HepG2 (cell line): ENCODE measurements at regions not wholly inside any gene's neighbourhood (a gene's known extent, or its start where the extent isn't known, plus 50 kb on each side); places are given as distances from the start of the nearest gene placed in this dataset.

Source experiments
- ASH2L ChIP-seq: fragments of 300-600, 200-600 bp; sonication (generic); IDR thresholded peaks from 2 replicates; pipeline ENCODE4 v1.7.0; 2017; ENCODE audit warnings: low read depth, mild to moderate bottlenecking, moderate library complexity, mixed read lengths, low read length; ENCODE audit not compliant: insufficient read length
- FOXK2 ChIP-seq: fragments of 450-650 bp; IDR thresholded peaks from 2 replicates; pipeline ENCODE4 v1.6.1; 2016
- HIC2 ChIP-seq: sonication (generic); formaldehyde crosslinking; IDR thresholded peaks from 2 replicates; pipeline ENCODE4 v1.9.0; 2022; ENCODE audit warnings: low read depth, missing genetic modification reagents
- HOXA5 ChIP-seq: sonication (generic); formaldehyde crosslinking; IDR thresholded peaks from 2 replicates; pipeline ENCODE4 v1.4.0; 2020; ENCODE audit warnings: missing genetic modification reagents
- HOXA9 ChIP-seq: sonication (generic); formaldehyde crosslinking; IDR thresholded peaks from 2 replicates; pipeline ENCODE4 v1.8.1; 2022; ENCODE audit warnings: missing genetic modification reagents, mild to moderate bottlenecking, moderate library complexity, borderline replicate concordance
- IKZF1 ChIP-seq: fragments of 450-650 bp; IDR thresholded peaks from 2 replicates; pipeline ENCODE4 v1.7.1; 2016
- MTF2 ChIP-seq: sonication (generic); formaldehyde crosslinking; IDR thresholded peaks from 2 replicates; pipeline ENCODE4 v1.5.0; 2020; ENCODE audit warnings: missing genetic modification reagents, borderline replicate concordance
- PHF8 ChIP-seq: sonication (generic); formaldehyde crosslinking; IDR thresholded peaks from 2 replicates; pipeline ENCODE4 v1.5.0; 2020; ENCODE audit warnings: missing genetic modification reagents
- POGZ ChIP-seq: sonication (generic); formaldehyde crosslinking; IDR thresholded peaks from 2 replicates; pipeline ENCODE4 v1.4.0; 2020; ENCODE audit warnings: mild to moderate bottlenecking, missing genetic modification reagents
- PRPF4 ChIP-seq: fragments of 200-400 bp; formaldehyde crosslinking; IDR thresholded peaks from 2 replicates; pipeline ENCODE4 v1.6.1; 2016; ENCODE audit warnings: low read length, low read depth; ENCODE audit not compliant: poor library complexity, severe bottlenecking
- STAT5B ChIP-seq: sonication (generic); formaldehyde crosslinking; IDR thresholded peaks from 2 replicates; pipeline ENCODE4 v1.4.0; 2020; ENCODE audit warnings: missing genetic modification reagents
- TIGD3 ChIP-seq: sonication (generic); formaldehyde crosslinking; IDR thresholded peaks from 2 replicates; pipeline ENCODE4 v1.5.1; 2020; ENCODE audit warnings: mild to moderate bottlenecking, missing genetic modification reagents, borderline replicate concordance
- ZBTB7B ChIP-seq: sonication (generic); formaldehyde crosslinking; IDR thresholded peaks from 2 replicates; pipeline ENCODE4 v1.4.0; 2020; ENCODE audit warnings: missing genetic modification reagents
- ZNF24 ChIP-seq: fragments of 450-650 bp; IDR thresholded peaks from 2 replicates; pipeline ENCODE4 v1.6.1; 2017; ENCODE audit warnings: antibody characterized with exemption, mild to moderate bottlenecking
- ZNF350 ChIP-seq: sonication (generic); formaldehyde crosslinking; IDR thresholded peaks from 2 replicates; pipeline ENCODE4 v1.4.0; 2020; ENCODE audit warnings: mild to moderate bottlenecking, low read depth, missing genetic modification reagents, borderline replicate concordance
- ZNF512B ChIP-seq: sonication (generic); formaldehyde crosslinking; IDR thresholded peaks from 2 replicates; pipeline ENCODE4 v1.5.1; 2020; ENCODE audit warnings: missing genetic modification reagents, mild to moderate bottlenecking, borderline replicate concordance
- ZNF770 ChIP-seq: sonication (generic); formaldehyde crosslinking; IDR thresholded peaks from 2 replicates; pipeline ENCODE4 v1.5.0; 2020; ENCODE audit warnings: mild to moderate bottlenecking, missing genetic modification reagents
- ZNF788 ChIP-seq: sonication (generic); formaldehyde crosslinking; IDR thresholded peaks from 2 replicates; pipeline ENCODE4 v1.5.0; 2020; ENCODE audit warnings: mild to moderate bottlenecking, missing genetic modification reagents, borderline replicate concordance
- TF ChIP-seq, protein P1 (sequence below): sonication (generic); formaldehyde crosslinking; conservative IDR thresholded peaks from 2 replicates; pipeline ENCODE4 v1.4.0; 2020; ENCODE audit warnings: missing genetic modification reagents

GRCh38 chr5:57650360-57651069, 167.9 kb upstream of the ACTBL2 start (continued):
- TF ChIP-seq MTF2 = no peak
- no peak for TF ChIP-seq IKZF1
- peak; percentile 31 for TF ChIP-seq ASH2L
- peak; percentile 83 for TF ChIP-seq FOXK2
- no peak for TF ChIP-seq ZNF24
- no peak for TF ChIP-seq ZNF770 (CRISPR knock-in tag)
- peak; percentile 97 for TF ChIP-seq POGZ (CRISPR knock-in tag)
- TF ChIP-seq ZBTB7B (CRISPR knock-in tag) = peak; percentile 55; the same call in 1 of the 2 replicates
- no peak for TF ChIP-seq HOXA9 (CRISPR knock-in tag)
- TF ChIP-seq TIGD3 (CRISPR knock-in tag) = no peak
- peak; percentile 63; the same call in 1 of the 2 replicates for TF ChIP-seq ZNF350 (CRISPR knock-in tag)
- TF ChIP-seq, protein P1, sequence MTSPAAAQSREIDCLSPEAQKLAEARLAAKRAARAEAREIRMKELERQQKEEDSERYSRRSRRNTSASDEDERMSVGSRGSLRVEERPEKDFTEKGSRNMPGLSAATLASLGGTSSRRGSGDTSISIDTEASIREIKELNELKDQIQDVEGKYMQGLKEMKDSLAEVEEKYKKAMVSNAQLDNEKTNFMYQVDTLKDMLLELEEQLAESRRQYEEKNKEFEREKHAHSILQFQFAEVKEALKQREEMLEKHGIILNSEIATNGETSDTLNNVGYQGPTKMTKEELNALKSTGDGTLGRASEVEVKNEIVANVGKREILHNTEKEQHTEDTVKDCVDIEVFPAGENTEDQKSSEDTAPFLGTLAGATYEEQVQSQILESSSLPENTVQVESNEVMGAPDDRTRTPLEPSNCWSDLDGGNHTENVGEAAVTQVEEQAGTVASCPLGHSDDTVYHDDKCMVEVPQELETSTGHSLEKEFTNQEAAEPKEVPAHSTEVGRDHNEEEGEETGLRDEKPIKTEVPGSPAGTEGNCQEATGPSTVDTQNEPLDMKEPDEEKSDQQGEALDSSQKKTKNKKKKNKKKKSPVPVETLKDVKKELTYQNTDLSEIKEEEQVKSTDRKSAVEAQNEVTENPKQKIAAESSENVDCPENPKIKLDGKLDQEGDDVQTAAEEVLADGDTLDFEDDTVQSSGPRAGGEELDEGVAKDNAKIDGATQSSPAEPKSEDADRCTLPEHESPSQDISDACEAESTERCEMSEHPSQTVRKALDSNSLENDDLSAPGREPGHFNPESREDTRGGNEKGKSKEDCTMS (CRISPR knock-in tag) = no peak
- peak; percentile 73; the same call in 1 of the 2 replicates for TF ChIP-seq ZNF788 (CRISPR knock-in tag)
- TF ChIP-seq PRPF4 = no peak
- TF ChIP-seq HIC2 (CRISPR knock-in tag) = no peak
- TF ChIP-seq ZNF512B (CRISPR knock-in tag) = no peak
- TF ChIP-seq PHF8 = peak; percentile 42; the same call in 1 of the 2 replicates
- no peak for TF ChIP-seq STAT5B (CRISPR knock-in tag)
- TF ChIP-seq HOXA5 (CRISPR knock-in tag) = no peak
